NCI-H82 (cell line): ENCODE measurements at regions not wholly inside any gene's neighbourhood (a gene's known extent, or its start where the extent isn't known, plus 50 kb on each side); places are given as distances from the start of the nearest gene placed in this dataset.
"Not testable (repeated sequence)": the region's sequence is repeated elsewhere in the genome, so short reads cannot be mapped to it uniquely, and the experiment has no call there.

Source experiments
- DNase-seq: peaks from one replicate; lab custom pipeline; 2025; lab: John Stamatoyannopoulos, UW

- DNase-seq, result no peak
These were observed 568.0 kb upstream of the KLF4 start for GRCh38 chr9:108057421-108058134.

- DNase-seq, result no peak
These were observed 567.3 kb upstream of the KLF4 start for GRCh38 chr9:108056805-108057386.

GRCh38 chr9:108056084-108056804 lies 566.7 kb upstream of the KLF4 start:
- DNase-seq, result no peak

GRCh38 chr9:108054131-108054630 lies 564.6 kb upstream of the KLF4 start:
- no peak for DNase-seq

GRCh38 chr9:108053555-108054061 lies 564.0 kb upstream of the KLF4 start:
- peak; percentile 51 for DNase-seq

- no peak for DNase-seq
These were observed 563.0 kb upstream of the KLF4 start for GRCh38 chr9:108052431-108053080.

GRCh38 chr9:108050894-108051293 lies 561.3 kb upstream of the KLF4 start:
- DNase-seq, result no peak

GRCh38 chr9:108049671-108050494 lies 560.3 kb upstream of the KLF4 start:
- no peak for DNase-seq

GRCh38 chr9:108049026-108049607 lies 559.5 kb upstream of the KLF4 start:
- DNase-seq, result no peak

GRCh38 chr9:108048406-108049025 lies 558.9 kb upstream of the KLF4 start:
- DNase-seq, result no peak

GRCh38 chr9:108047777-108048176 lies 558.2 kb upstream of the KLF4 start:
- DNase-seq, result not testable (repeated sequence)

- no peak for DNase-seq
These were observed 557.7 kb upstream of the KLF4 start for GRCh38 chr9:108047264-108047663.

GRCh38 chr9:108045851-108046250 lies 556.3 kb upstream of the KLF4 start:
- no peak for DNase-seq

GRCh38 chr9:108043585-108043984 lies 554.0 kb upstream of the KLF4 start:
- no peak for DNase-seq

- no peak for DNase-seq
These were observed 552.0 kb upstream of the KLF4 start for GRCh38 chr9:108041551-108041950.

- no peak for DNase-seq
These were observed 551.2 kb upstream of the KLF4 start for GRCh38 chr9:108040783-108041182.

- no peak for DNase-seq
These were observed 549.9 kb upstream of the KLF4 start for GRCh38 chr9:108039493-108039892.

- no peak for DNase-seq
These were observed 549.4 kb upstream of the KLF4 start for GRCh38 chr9:108039012-108039411.

- no peak for DNase-seq
These were observed 545.9 kb upstream of the KLF4 start for GRCh38 chr9:108035487-108035886.
